Activated naive CD4-positive, alpha-beta T cell treated with anti-CD3 and anti-CD28 coated beads, Interleukin-2, amount 10 ng/mL, durations not matched to agents 7 days and 5 days (primary cell): ENCODE measurements at regions not wholly inside any gene's neighbourhood (a gene's known extent, or its start where the extent isn't known, plus 50 kb on each side); places are given as distances from the start of the nearest gene placed in this dataset.
A peak's percentile ranks its signal among the peaks of the same experiment; 100 is the strongest.

Source experiments
- CTCF ChIA-PET: fragments of 350-600 bp; sonication (Branson Sonifier 250); formaldehyde crosslinking; loops from one replicate; lab custom pipeline; 2021; ENCODE audit warnings: antibody characterized with exemption; lab: Charles Lee
- DNase-seq: peaks from one replicate; pipeline ENCODE4 v3.0.0-alpha.2; 2020
- H3K27ac Mint-ChIP-seq: one replicate; pipeline ENCODE4 v1.8.0; 2021; ENCODE audit warnings: mild to moderate bottlenecking, moderate library complexity, mixed read lengths
- H3K27me3 Mint-ChIP-seq: one replicate; pipeline ENCODE4 v1.8.0; 2021; ENCODE audit warnings: mild to moderate bottlenecking, mixed read lengths
- H3K36me3 Mint-ChIP-seq: one replicate; pipeline ENCODE4 v1.8.0; 2021; ENCODE audit warnings: mixed read lengths
- H3K4me1 Mint-ChIP-seq: one replicate; pipeline ENCODE4 v1.8.0; 2021; ENCODE audit warnings: mixed read lengths
- H3K4me3 Mint-ChIP-seq: one replicate; pipeline ENCODE4 v1.8.0; 2021; ENCODE audit warnings: mild to moderate bottlenecking, moderate library complexity, mixed read lengths
- H3K9me3 Mint-ChIP-seq: one replicate; pipeline ENCODE4 v1.8.0; 2021; ENCODE audit warnings: mixed read lengths

GRCh38 chr5:141769671-141770070 lies 87.6 kb upstream of the ARAP3 start:
- no peaks in the 10 kb centered on the region for H3K9me3 Mint-ChIP-seq
- H3K4me3 Mint-ChIP-seq, result no peak overlapping the region
- CTCF ChIA-PET, result interaction anchor here (1.5 kb wide), 1 partner anchor 9 kb away, joined by 3 read pairs; no protein-coding TSS in a partner anchor
- DNase-seq, result no peak
- no peaks in the 10 kb centered on the region for H3K4me1 Mint-ChIP-seq
- H3K27ac Mint-ChIP-seq, result no peak overlapping the region
- peaks cover 33% of the 10 kb centered on the region for H3K27me3 Mint-ChIP-seq
- no peaks in the 10 kb centered on the region for H3K36me3 Mint-ChIP-seq

- Mint-ChIP-seq H3K4me3 (no peak overlapping the region), H3K4me1 (no peaks in the 10 kb centered on the region), H3K27ac (no peak overlapping the region), H3K27me3 (peaks cover 41% of the 10 kb centered on the region), H3K9me3 (no peaks in the 10 kb centered on the region), H3K36me3 (no peaks in the 10 kb centered on the region)
- CTCF ChIA-PET, result no interaction called here
- no peak for DNase-seq
Observed at GRCh38 chr5:141767671-141768070, 85.6 kb upstream of the ARAP3 start.

GRCh38 chr5:141765896-141766551 lies 84.0 kb upstream of the ARAP3 start:
- H3K27ac Mint-ChIP-seq, result no peak overlapping the region

GRCh38 chr5:141763541-141763940 lies 81.5 kb upstream of the ARAP3 start:
- peaks cover 62% of the 10 kb centered on the region for H3K27me3 Mint-ChIP-seq
- H3K9me3 Mint-ChIP-seq, result no peaks in the 10 kb centered on the region
- no peaks in the 10 kb centered on the region for H3K36me3 Mint-ChIP-seq
- CTCF ChIA-PET, result no interaction called here
- H3K4me1 Mint-ChIP-seq, result no peaks in the 10 kb centered on the region
- no peak overlapping the region for H3K27ac Mint-ChIP-seq
- no peak for DNase-seq
- H3K4me3 Mint-ChIP-seq, result no peak overlapping the region

More at GRCh38 chr5:141765896-141766551, 84.0 kb upstream of the ARAP3 start:
- Mint-ChIP-seq H3K4me1 (no peaks in the 10 kb centered on the region), H3K9me3 (no peaks in the 10 kb centered on the region), H3K27me3 (peaks cover 44% of the 10 kb centered on the region), H3K36me3 (no peaks in the 10 kb centered on the region), H3K4me3 (no peak overlapping the region)
- DNase-seq, result no peak
- CTCF ChIA-PET, result no interaction called here

- H3K4me1 Mint-ChIP-seq, result no peaks in the 10 kb centered on the region
- no peak overlapping the region for H3K4me3 Mint-ChIP-seq
- H3K27ac Mint-ChIP-seq, result no peak overlapping the region
- H3K36me3 Mint-ChIP-seq, result no peaks in the 10 kb centered on the region
- no peaks in the 10 kb centered on the region for H3K9me3 Mint-ChIP-seq
- H3K27me3 Mint-ChIP-seq, result peaks cover 69% of the 10 kb centered on the region
- no peak for DNase-seq
- CTCF ChIA-PET, result no interaction called here
Observed at GRCh38 chr5:141762790-141763368, 80.8 kb upstream of the ARAP3 start.

GRCh38 chr5:141762316-141762715 lies 80.3 kb upstream of the ARAP3 start:
- no peak overlapping the region for H3K4me3 Mint-ChIP-seq
- no peaks in the 10 kb centered on the region for H3K9me3 Mint-ChIP-seq
- peaks cover 74% of the 10 kb centered on the region for H3K27me3 Mint-ChIP-seq
- CTCF ChIA-PET, result no interaction called here
- no peaks in the 10 kb centered on the region for H3K4me1 Mint-ChIP-seq
- no peak overlapping the region for H3K27ac Mint-ChIP-seq
- no peak for DNase-seq
- no peaks in the 10 kb centered on the region for H3K36me3 Mint-ChIP-seq

GRCh38 chr5:141760753-141761152 lies 78.7 kb upstream of the ARAP3 start:
- Mint-ChIP-seq H3K27ac (no peak overlapping the region), H3K4me1 (no peaks in the 10 kb centered on the region), H3K27me3 (peaks cover 89% of the 10 kb centered on the region), H3K36me3 (no peaks in the 10 kb centered on the region), H3K9me3 (no peaks in the 10 kb centered on the region), H3K4me3 (no peak overlapping the region)
- CTCF ChIA-PET, result interaction anchor here (0.8 to 1.2 kb wide), 2 partner anchors 54 to 58 kb away, joined by 3 to 4 read pairs; no protein-coding TSS in a partner anchor
- DNase-seq, result no peak

- CTCF ChIA-PET, result interaction anchor here (0.8 kb wide), 1 partner anchor 58 kb away, joined by 3 read pairs; no protein-coding TSS in a partner anchor
- Mint-ChIP-seq H3K4me1 (no peaks in the 10 kb centered on the region), H3K36me3 (no peaks in the 10 kb centered on the region), H3K4me3 (no peak overlapping the region), H3K27ac (no peak overlapping the region), H3K27me3 (peaks cover 95% of the 10 kb centered on the region), H3K9me3 (no peaks in the 10 kb centered on the region)
- DNase-seq, result no peak
Observed at GRCh38 chr5:141760193-141760592, 78.2 kb upstream of the ARAP3 start.

- H3K4me3 Mint-ChIP-seq, result no peak overlapping the region
- H3K27me3 Mint-ChIP-seq, result peaks cover 95% of the 10 kb centered on the region
Observed at GRCh38 chr5:141758310-141758998, 76.4 kb upstream of the ARAP3 start.

GRCh38 chr5:141757402-141757801 lies 75.4 kb upstream of the ARAP3 start:
- peaks cover 97% of the 10 kb centered on the region for H3K27me3 Mint-ChIP-seq
- no peak overlapping the region for H3K27ac Mint-ChIP-seq
- H3K36me3 Mint-ChIP-seq, result no peaks in the 10 kb centered on the region
- CTCF ChIA-PET, result interaction anchor here (0.5 to 3.1 kb wide), 2 partner anchors 54 to 122 kb away, joined by 5 to 10 read pairs; no protein-coding TSS in a partner anchor
- H3K4me3 Mint-ChIP-seq, result no peak overlapping the region
- DNase-seq, result no peak
- H3K9me3 Mint-ChIP-seq, result no peaks in the 10 kb centered on the region
- no peaks in the 10 kb centered on the region for H3K4me1 Mint-ChIP-seq

More at GRCh38 chr5:141758310-141758998, 76.4 kb upstream of the ARAP3 start:
- no peaks in the 10 kb centered on the region for H3K9me3 Mint-ChIP-seq
- H3K4me1 Mint-ChIP-seq, result no peaks in the 10 kb centered on the region
- H3K27ac Mint-ChIP-seq, result no peak overlapping the region
- CTCF ChIA-PET, result interaction anchor here (3.1 kb wide), 1 partner anchor 121 kb away, joined by 10 read pairs; no protein-coding TSS in a partner anchor
- no peak for DNase-seq
- no peaks in the 10 kb centered on the region for H3K36me3 Mint-ChIP-seq

- no peak overlapping the region for H3K4me3 Mint-ChIP-seq
- no peaks in the 10 kb centered on the region for H3K36me3 Mint-ChIP-seq
- no peak overlapping the region for H3K27ac Mint-ChIP-seq
- CTCF ChIA-PET, result no interaction called here
- H3K27me3 Mint-ChIP-seq, result peaks cover 88% of the 10 kb centered on the region
- H3K9me3 Mint-ChIP-seq, result no peaks in the 10 kb centered on the region
- DNase-seq, result no peak
- H3K4me1 Mint-ChIP-seq, result no peaks in the 10 kb centered on the region
Observed at GRCh38 chr5:141756196-141756595, 74.2 kb upstream of the ARAP3 start.

GRCh38 chr5:141753971-141754713 lies 72.1 kb upstream of the ARAP3 start:
- Mint-ChIP-seq H3K4me3 (no peak overlapping the region), H3K27ac (no peak overlapping the region), H3K9me3 (no peaks in the 10 kb centered on the region), H3K36me3 (no peaks in the 10 kb centered on the region), H3K4me1 (no peaks in the 10 kb centered on the region), H3K27me3 (peaks cover 86% of the 10 kb centered on the region)
- DNase-seq, result peak; percentile 62
- CTCF ChIA-PET, result interaction anchor here (1.1 kb wide), 1 partner anchor 125 kb away, joined by 4 read pairs; no protein-coding TSS in a partner anchor

GRCh38 chr5:141753143-141753970 lies 71.3 kb upstream of the ARAP3 start:
- CTCF ChIA-PET, result no interaction called here
- no peak for DNase-seq
- H3K36me3 Mint-ChIP-seq, result no peaks in the 10 kb centered on the region
- no peak overlapping the region for H3K4me3 Mint-ChIP-seq
- no peaks in the 10 kb centered on the region for H3K9me3 Mint-ChIP-seq
- H3K27ac Mint-ChIP-seq, result no peak overlapping the region
- H3K27me3 Mint-ChIP-seq, result peaks cover 83% of the 10 kb centered on the region
- H3K4me1 Mint-ChIP-seq, result no peaks in the 10 kb centered on the region
